ENCODE measurements at regions not wholly inside any gene's neighbourhood (a gene's known extent, or its start where the extent isn't known, plus 50 kb on each side); places are given as distances from the start of the nearest gene placed in this dataset.

DNA sequence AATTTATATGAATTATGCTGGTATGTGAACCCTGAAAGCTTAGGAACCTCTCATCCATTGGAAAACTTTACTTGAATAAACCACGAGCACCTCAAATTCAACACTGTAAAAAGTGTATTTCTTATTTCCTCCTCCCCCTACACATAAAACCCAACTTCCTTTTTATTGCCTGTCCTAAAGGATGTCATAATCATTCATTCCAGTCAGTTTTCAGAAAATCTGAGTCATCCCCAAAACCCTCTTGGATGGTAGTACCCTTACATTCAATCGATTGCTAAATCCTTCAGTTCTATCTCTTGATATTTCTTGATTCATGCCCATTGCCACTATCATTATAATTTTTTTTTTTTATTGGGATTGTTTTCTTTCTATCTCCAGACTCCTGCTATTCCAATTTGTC lies 91.1 kb upstream of the ATP8A1 start:
- Histone ChIP-seq H2BK20ac (ENCODE audit: low read length) (no peak overlapping the region), H3K4me1 (replicated peaks in 1 of 4; ENCODE audit: control insufficient read depth in 3 of 4, insufficient read depth in 4 of 4, low read length in 3 of 4) (no peaks in the 10 kb centered on the region), H2AK5ac (ENCODE audit: low read depth, low read length) (no peak overlapping the region), H3K27me3 (replicated peaks in 1 of 4; ENCODE audit: control insufficient read depth in 3 of 4, extremely low read depth in 1 of 4, insufficient read depth in 3 of 4, low read length in 3 of 4) (no peaks in the 10 kb centered on the region), H3K23ac (ENCODE audit: insufficient read length) (no peak overlapping the region), H3K79me2 (ENCODE audit: control insufficient read depth in 1 of 2, insufficient read depth in 2 of 2, low read length in 2 of 2) (no peaks in the 10 kb centered on the region), H2AFZ (ENCODE audit: low read length) (no peak overlapping the region), H4K20me1 (replicated peaks in 1 of 2; ENCODE audit: control insufficient read depth in 1 of 2, insufficient read depth in 2 of 2, low read length in 2 of 2) (no peaks in the 10 kb centered on the region), H2BK120ac (replicated peaks; ENCODE audit: low read depth, low read length) (no peak overlapping the region), H3K56ac (replicated peaks; ENCODE audit: insufficient read length, low read depth, low read length) (no peak overlapping the region), H3K9me3 (ENCODE audit: insufficient read depth in 2 of 2, low read depth in 1 of 2, low read length in 1 of 2) (no peaks in the 10 kb centered on the region; a peak in 1 of 4 replicates), H3K23me2 (ENCODE audit: low read depth, low read length) (peaks cover 1% of the 10 kb centered on the region; the same call in 1 of the 2 replicates), H4K8ac (ENCODE audit: extremely low read depth, insufficient read depth, low read length) (no peak overlapping the region), H4K91ac (replicated peaks; ENCODE audit: insufficient read length, low read length) (no peak overlapping the region), H2BK12ac (ENCODE audit: low read depth, low read length) (no peak overlapping the region), H3K18ac (ENCODE audit: extremely low read depth, low read length) (no peak overlapping the region), H2BK15ac (ENCODE audit: low read length) (no peak overlapping the region), H3K27ac (ENCODE audit: low read depth, low read length) (no peak overlapping the region), H3K79me1 (ENCODE audit: low read depth, low read length) (no peaks in the 10 kb centered on the region), H2BK5ac (ENCODE audit: low read depth, low read length) (no peak overlapping the region), H4K5ac (ENCODE audit: insufficient read length, low read depth, low read length) (no peak overlapping the region), H3K4ac (replicated peaks; ENCODE audit: insufficient read length, low read depth, low read length) (no peak overlapping the region), H3K14ac (ENCODE audit: insufficient read length) (no peak overlapping the region), H3K36me3 (ENCODE audit: control insufficient read depth in 2 of 4, insufficient read depth in 4 of 4, low read length in 3 of 4) (no peaks in the 10 kb centered on the region), H3K9ac (replicated peaks in 1 of 4; ENCODE audit: extremely low read depth in 1 of 4, low read depth in 3 of 4, low read length in 3 of 4) (no peak overlapping the region), H3K4me3 (ENCODE audit: extremely low read depth in 1 of 4, insufficient read depth in 2 of 4, low read depth in 3 of 4, low read length in 4 of 4) (no peak overlapping the region), H3K4me2 (ENCODE audit: insufficient read depth in 1 of 2, low read depth in 2 of 2, low read length in 2 of 2) (no peak overlapping the region)
- DNase-seq (ENCODE audit: low read depth in 1 of 2, low spot score in 2 of 2) (no peak), FAIRE-seq (no peak)
- POLR2A ChIA-PET (ENCODE audit: partially characterized antibody), result no interaction called here
- CTCF ChIA-PET (ENCODE audit: partially characterized antibody), result interaction anchor here (1.0 to 1.1 kb wide), 2 partner anchors 12 to 21 kb away, joined by 3 to 4 read pairs; no protein-coding TSS in a partner anchor
- WGBS, 2 experiments (ENCODE audit: extremely low coverage in 1 of 2, insufficient coverage in 1 of 2, insufficient read length in 1 of 2, insufficient replicate concordance in 2 of 2, low coverage in 1 of 2, low lambda C conversion rate in 2 of 2, missing lambda C conversion rate in 1 of 2), result 100% methylated on average over 2 of the region's 2 CpGs; no CpG with 5 or more reads in 1 of the 2 experiments
- TF ChIP-seq POU5F1 (IDR thresholded peaks at IDR 0.05; ENCODE audit: low read depth, low read length) (no peak), E2F6 (IDR thresholded peaks at IDR 0.05) (no peak), JUND (IDR thresholded peaks at IDR 0.05; ENCODE audit: low read length) (no peak), MAFK (IDR thresholded peaks at IDR 0.05; ENCODE audit: low read depth, low read length) (no peak), HDAC2 (IDR thresholded peaks at IDR 0.05; ENCODE audit: borderline replicate concordance in 1 of 2, low read depth in 2 of 2, low read length in 2 of 2) (no peak), NRF1 (IDR thresholded peaks at IDR 0.05; ENCODE audit: low read depth, low read length) (no peak), RNF2 (IDR thresholded peaks at IDR 0.05; ENCODE audit: borderline replicate concordance, low read depth, low read length, missing control alignments, poor library complexity, severe bottlenecking) (no peak), CTBP2 (IDR thresholded peaks at IDR 0.05; ENCODE audit: borderline replicate concordance, insufficient read depth, insufficient read length, low read length) (no peak), EZH2 (IDR thresholded peaks at IDR 0.05; ENCODE audit: low read depth, low read length, severe bottlenecking) (no peak), GABPA (IDR thresholded peaks at IDR 0.05; ENCODE audit: borderline replicate concordance, insufficient read depth, low read length) (no peak), TAF1 (IDR thresholded peaks at IDR 0.05; ENCODE audit: low read depth, low read length) (no peak), CBX8 (IDR thresholded peaks at IDR 0.05; ENCODE audit: borderline replicate concordance, low read depth, low read length) (no peak)
